AG09319 (cell line): ENCODE measurements at regions not wholly inside any gene's neighbourhood (a gene's known extent, or its start where the extent isn't known, plus 50 kb on each side); places are given as distances from the start of the nearest gene placed in this dataset.
A peak's percentile ranks its signal among the peaks of the same experiment; 100 is the strongest.

Experiments
- DNase-seq: peaks from one replicate; pipeline ENCODE4 v3.0.0-alpha.2; 2010; ENCODE audit warnings: low read depth; ENCODE audit errors: extremely low read depth
- CTCF ChIP-seq: IDR thresholded peaks from 2 replicates; pipeline ENCODE4 v1.5.1; 2011; ENCODE audit warnings: low read depth, mild to moderate bottlenecking, inconsistent platforms, low read length, moderate library complexity

GRCh38 chr20:48015141-48015910, 230.0 kb upstream of the SULF2 start:
- DNase-seq: no peak
- no peak for TF ChIP-seq CTCF

- peak; percentile 5 for TF ChIP-seq CTCF
Observed at GRCh38 chr20:48012401-48012974, 227.2 kb upstream of the SULF2 start.

GRCh38 chr20:48011025-48011424, 225.7 kb upstream of the SULF2 start:
- no peak for TF ChIP-seq CTCF
- no peak for DNase-seq

More at GRCh38 chr20:48012401-48012974, 227.2 kb upstream of the SULF2 start:
- no peak for DNase-seq

- DNase-seq: no peak
- TF ChIP-seq CTCF: no peak
Observed at GRCh38 chr20:48010623-48011022, 225.3 kb upstream of the SULF2 start.

- no peak for TF ChIP-seq CTCF
- DNase-seq: peak; percentile 25
Observed at GRCh38 chr20:48008850-48009515, 223.7 kb upstream of the SULF2 start.

- TF ChIP-seq CTCF: no peak
- no peak for DNase-seq
Observed at GRCh38 chr20:48007351-48007750, 222.1 kb upstream of the SULF2 start.

- DNase-seq: no peak
- no peak for TF ChIP-seq CTCF
Observed at GRCh38 chr20:48006036-48006833, 221.0 kb upstream of the SULF2 start.
